Hippocampal formation (tissue), 2 donors: ENCODE measurements at regions not wholly inside any gene's neighbourhood (a gene's known extent, or its start where the extent isn't known, plus 50 kb on each side); places are given as distances from the start of the nearest gene placed in this dataset.
A peak's percentile ranks its signal among the peaks of the same experiment; 100 is the strongest.
"Not testable (repeated sequence)": the region's sequence is repeated elsewhere in the genome, so short reads cannot be mapped to it uniquely, and the experiment has no call there.

Experiments used
- DNase-seq, 2 donors: peaks; one replicate each; lab custom pipeline; 2025; lab: John Stamatoyannopoulos, UW

GRCh38 chr7:69189406-69189805 is 408.9 kb upstream of the AUTS2 start:
- DNase-seq = no peak

- DNase-seq = no peak
Measured at GRCh38 chr7:69190025-69190424, 408.2 kb upstream of the AUTS2 start.

GRCh38 chr7:69190763-69191162 is 407.5 kb upstream of the AUTS2 start:
- DNase-seq = no peak

GRCh38 chr7:69192134-69192533 is 406.1 kb upstream of the AUTS2 start:
- no peak for DNase-seq

- DNase-seq = no peak
Measured at GRCh38 chr7:69193061-69193460, 405.2 kb upstream of the AUTS2 start.

GRCh38 chr7:69196593-69196992 is 401.7 kb upstream of the AUTS2 start:
- no peak for DNase-seq

GRCh38 chr7:69198250-69198649 is 400.0 kb upstream of the AUTS2 start:
- no peak for DNase-seq

- no peak for DNase-seq
Measured at GRCh38 chr7:69199041-69199440, 399.2 kb upstream of the AUTS2 start.

GRCh38 chr7:69199661-69200060 is 398.6 kb upstream of the AUTS2 start:
- no peak for DNase-seq

GRCh38 chr7:69203871-69204270 is 394.4 kb upstream of the AUTS2 start:
- no peak for DNase-seq

GRCh38 chr7:69204943-69205342 is 393.3 kb upstream of the AUTS2 start:
- no peak for DNase-seq

GRCh38 chr7:69205581-69205980 is 392.7 kb upstream of the AUTS2 start:
- DNase-seq = no peak

- no peak for DNase-seq
Measured at GRCh38 chr7:69208276-69208675, 390.0 kb upstream of the AUTS2 start.

GRCh38 chr7:69208848-69209247 is 389.4 kb upstream of the AUTS2 start:
- DNase-seq = peak in 1 of 2 donors; percentile 1

GRCh38 chr7:69211336-69211735 is 386.9 kb upstream of the AUTS2 start:
- no peak for DNase-seq

- no peak for DNase-seq
Measured at GRCh38 chr7:69211739-69212138, 386.5 kb upstream of the AUTS2 start.

GRCh38 chr7:69213878-69214277 is 384.4 kb upstream of the AUTS2 start:
- DNase-seq = no peak

- DNase-seq = not testable (repeated sequence)
Measured at GRCh38 chr7:69215516-69215915, 382.8 kb upstream of the AUTS2 start.

- DNase-seq = peak in 1 of 2 donors; percentile 18
Measured at GRCh38 chr7:69217516-69218350, 380.5 kb upstream of the AUTS2 start.

- DNase-seq = no peak
Measured at GRCh38 chr7:69218576-69218975, 379.7 kb upstream of the AUTS2 start.

GRCh38 chr7:69219381-69219780 is 378.9 kb upstream of the AUTS2 start:
- DNase-seq = no peak

GRCh38 chr7:69225259-69225943 is 372.9 kb upstream of the AUTS2 start:
- DNase-seq = no peak

- DNase-seq = no peak
Measured at GRCh38 chr7:69228212-69228811, 370.0 kb upstream of the AUTS2 start.
